Gastroesophageal sphincter (tissue), 4 donors: ENCODE measurements at regions not wholly inside any gene's neighbourhood (a gene's known extent, or its start where the extent isn't known, plus 50 kb on each side); places are given as distances from the start of the nearest gene placed in this dataset.

Experiments
- ATAC-seq: fragments of 150-250 bp; one replicate; pipeline ENCODE4 v1.9.1; 2016; ENCODE audit warnings: mild to moderate bottlenecking, moderate library complexity
- H3K27ac ChIP-seq, 4 donors: fragments of 200-600 bp; sonication (generic) in 3 of 4; 1 replicate in 3 of 4; 2 replicates in 1 of 4; pipeline ENCODE4 v1.5.1; 2016 to 2019
- H3K27me3 ChIP-seq: fragments of 200-600 bp; sonication (generic); one replicate; pipeline ENCODE4 v1.5.1; 2019
- H3K36me3 ChIP-seq, 2 donors: fragments of 200-600 bp; sonication (generic); one replicate each; pipeline ENCODE4 v1.5.1; 2019; ENCODE audit warnings: control low read depth in 1 of 2
- H3K4me1 ChIP-seq, 3 donors: fragments of 200-600 bp; sonication (generic); 1 replicate in 2 of 3; 2 replicates in 1 of 3; pipeline ENCODE4 v1.5.1; 2016 to 2019; ENCODE audit warnings: control low read depth in 2 of 3
- H3K4me3 ChIP-seq, 2 donors: fragments of 200-600 bp; sonication (generic); one replicate each; pipeline ENCODE4 v1.5.1; 2019; ENCODE audit warnings: mild to moderate bottlenecking in 1 of 2, moderate library complexity in 1 of 2
- H3K9me3 ChIP-seq, 3 donors: fragments of 200-600 bp; sonication (generic); one replicate each; pipeline ENCODE4 v1.5.1; 2017 to 2019; ENCODE audit warnings: control low read depth in 2 of 3
- EP300 ChIP-seq: sonication (generic); formaldehyde crosslinking; IDR thresholded peaks from one replicate; pipeline ENCODE4 v1.6.1; 2017; ENCODE audit warnings: antibody characterized with exemption, mild to moderate bottlenecking
- POLR2A ChIP-seq, 2 donors: fragments of 450-650 bp; IDR thresholded peaks; one replicate each; pipeline ENCODE4 v1.6.1; 2017; ENCODE audit warnings: antibody characterized with exemption in 2 of 2, mild to moderate bottlenecking in 2 of 2, moderate library complexity in 1 of 2
- POLR2AphosphoS5 ChIP-seq: sonication (generic); formaldehyde crosslinking; IDR thresholded peaks from one replicate; pipeline ENCODE4 v1.6.1; 2017; ENCODE audit warnings: antibody characterized with exemption
- WGBS, 2 donors: methylation state at CpG; one replicate each; pipeline ENCODE4 v1.1.5; 2018; ENCODE audit warnings: low coverage in 1 of 2; 5-methylcytosine and 5-hydroxymethylcytosine counted together
- TF ChIP-seq, protein P1 (sequence below), 4 experiments: fragments of 200-600 bp in 2 of 4; fragments of 450-650 bp in 2 of 4; sonication (generic) in 1 of 4; IDR thresholded peaks; one replicate each; pipeline ENCODE4 v1.5.1; 2017 to 2019; ENCODE audit warnings: antibody characterized with exemption in 4 of 4, mild to moderate bottlenecking in 2 of 4, moderate library complexity in 2 of 4

DNA sequence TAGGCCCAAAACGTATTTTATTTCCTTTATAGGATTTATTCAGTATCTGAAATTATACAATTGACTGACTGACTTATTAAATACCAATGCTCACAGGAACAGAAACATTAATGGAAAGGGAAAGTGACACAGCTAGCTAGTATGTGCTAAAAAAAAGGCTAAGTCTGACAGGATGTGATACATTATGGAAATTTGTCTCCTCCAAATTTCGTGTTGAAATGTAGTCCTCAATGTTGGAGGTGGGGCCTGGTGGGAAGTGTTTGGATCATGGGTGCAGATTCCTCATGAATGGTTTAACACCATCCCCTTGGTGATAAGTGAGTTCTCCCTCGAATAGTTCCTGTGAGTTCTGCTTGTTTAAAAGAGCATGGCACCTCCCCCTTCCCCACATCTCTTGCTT is 70.6 kb upstream of the WDR75 start:
- Histone ChIP-seq H3K4me1 (peaks cover 0 to under 1% (median 0%) of the 10 kb centered on the region in 3 donors), H3K36me3 (no peaks in the 10 kb centered on the region), H3K27ac (no peak overlapping the region), H3K4me3 (no peak overlapping the region), H3K9me3 (no peaks in the 10 kb centered on the region), H3K27me3 (no peaks in the 10 kb centered on the region)
- ATAC-seq = no peak
- TF ChIP-seq POLR2AphosphoS5 = no peak
- no peak for TF ChIP-seq EP300
- 50 to 65% methylated on average over 3 of the region's 3 CpGs for WGBS, 2 donors

DNA sequence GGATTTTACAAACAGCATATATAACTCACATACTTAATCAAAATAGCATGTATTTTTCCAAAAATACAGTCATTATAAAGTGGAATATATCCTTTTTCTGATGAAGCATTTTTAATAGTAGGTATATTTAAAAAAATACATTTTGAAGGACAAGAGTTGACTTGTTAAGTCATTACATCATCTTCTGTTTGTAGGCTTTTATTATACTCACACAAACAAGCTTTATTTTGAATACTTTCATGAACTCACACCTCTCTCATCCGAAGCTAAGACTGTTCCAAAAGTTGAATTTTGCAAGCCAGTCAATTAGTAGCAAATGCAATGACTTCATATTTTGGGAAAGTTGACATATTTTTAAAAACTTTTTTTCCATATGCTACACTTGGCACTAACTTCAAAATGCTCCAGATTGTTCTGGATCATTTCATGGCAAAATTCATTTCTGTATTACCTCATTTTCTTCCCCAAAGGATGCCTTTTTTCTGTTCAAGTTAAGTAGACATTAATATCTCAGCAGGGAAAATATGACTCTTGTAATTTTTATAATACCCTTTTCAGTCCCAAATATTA is 68.5 kb upstream of the WDR75 start:
- Histone ChIP-seq H3K4me3 (no peak overlapping the region), H3K36me3 (no peaks in the 10 kb centered on the region), H3K4me1 (peaks cover 0 to 9% (median 0%) of the 10 kb centered on the region in 3 donors), H3K27me3 (no peaks in the 10 kb centered on the region), H3K27ac (no peak overlapping the region), H3K9me3 (no peaks in the 10 kb centered on the region)
- 54 to 62% methylated on average over 1 of the region's 1 CpG for WGBS, 2 donors
- TF ChIP-seq, protein P1, sequence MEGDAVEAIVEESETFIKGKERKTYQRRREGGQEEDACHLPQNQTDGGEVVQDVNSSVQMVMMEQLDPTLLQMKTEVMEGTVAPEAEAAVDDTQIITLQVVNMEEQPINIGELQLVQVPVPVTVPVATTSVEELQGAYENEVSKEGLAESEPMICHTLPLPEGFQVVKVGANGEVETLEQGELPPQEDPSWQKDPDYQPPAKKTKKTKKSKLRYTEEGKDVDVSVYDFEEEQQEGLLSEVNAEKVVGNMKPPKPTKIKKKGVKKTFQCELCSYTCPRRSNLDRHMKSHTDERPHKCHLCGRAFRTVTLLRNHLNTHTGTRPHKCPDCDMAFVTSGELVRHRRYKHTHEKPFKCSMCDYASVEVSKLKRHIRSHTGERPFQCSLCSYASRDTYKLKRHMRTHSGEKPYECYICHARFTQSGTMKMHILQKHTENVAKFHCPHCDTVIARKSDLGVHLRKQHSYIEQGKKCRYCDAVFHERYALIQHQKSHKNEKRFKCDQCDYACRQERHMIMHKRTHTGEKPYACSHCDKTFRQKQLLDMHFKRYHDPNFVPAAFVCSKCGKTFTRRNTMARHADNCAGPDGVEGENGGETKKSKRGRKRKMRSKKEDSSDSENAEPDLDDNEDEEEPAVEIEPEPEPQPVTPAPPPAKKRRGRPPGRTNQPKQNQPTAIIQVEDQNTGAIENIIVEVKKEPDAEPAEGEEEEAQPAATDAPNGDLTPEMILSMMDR (IDR thresholded peaks at IDR 0.05) = no peak
- TF ChIP-seq POLR2A (IDR thresholded peaks at IDR 0.05) (no peak), EP300 (no peak), POLR2AphosphoS5 (no peak)
- no peak for ATAC-seq

DNA sequence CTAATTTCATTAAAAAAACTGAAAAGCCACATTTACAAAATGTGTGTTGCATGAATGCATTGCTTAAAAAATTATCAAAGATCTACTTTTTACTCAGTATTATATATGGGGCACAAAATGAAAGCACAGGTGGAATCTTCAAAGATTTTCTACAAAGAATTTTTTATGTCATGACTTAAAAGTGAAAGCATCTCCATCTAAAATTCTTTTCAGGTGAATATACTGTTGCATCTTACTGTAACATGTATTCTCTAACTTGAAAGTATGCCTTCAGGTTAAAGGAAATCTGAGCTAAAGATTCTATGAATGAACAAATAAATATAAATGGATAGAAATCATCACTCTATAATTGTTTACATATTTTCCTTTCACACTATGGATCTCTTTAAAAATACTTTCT is 66.8 kb upstream of the WDR75 start:
- Histone ChIP-seq H3K4me1 (peaks cover 0 to 15% (median 5%) of the 10 kb centered on the region in 3 donors), H3K36me3 (no peaks in the 10 kb centered on the region), H3K4me3 (no peak overlapping the region), H3K27ac (no peak overlapping the region), H3K27me3 (no peaks in the 10 kb centered on the region), H3K9me3 (no peaks in the 10 kb centered on the region)
- TF ChIP-seq POLR2A (IDR thresholded peaks at IDR 0.05) (no peak), POLR2AphosphoS5 (no peak), EP300 (no peak)
- TF ChIP-seq, protein P1 (IDR thresholded peaks at IDR 0.05) = no peak
- ATAC-seq = no peak

DNA sequence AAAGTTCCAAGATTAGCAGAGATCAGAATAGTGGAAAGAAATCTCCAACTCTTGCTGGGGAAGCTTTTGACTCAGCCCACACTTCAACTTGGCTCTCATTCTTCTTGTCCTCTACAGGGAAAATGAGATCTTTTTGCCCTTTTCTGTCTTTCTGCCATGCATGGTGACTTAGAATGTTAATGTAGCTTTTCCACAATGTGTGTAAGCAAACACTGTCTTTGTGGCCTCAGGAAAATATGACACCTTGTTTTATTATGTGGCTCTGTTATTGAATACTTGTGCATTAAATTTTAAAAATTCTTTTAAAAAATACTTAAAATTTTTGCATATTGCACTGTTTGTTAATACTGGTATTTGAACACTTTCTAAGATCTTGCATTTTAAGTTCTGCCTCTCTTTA is 65.4 kb upstream of the WDR75 start:
- no peak for TF ChIP-seq POLR2A (IDR thresholded peaks at IDR 0.05)
- TF ChIP-seq POLR2AphosphoS5 = no peak
- TF ChIP-seq, protein P1 (IDR thresholded peaks at IDR 0.05) = no peak
- TF ChIP-seq EP300 = no peak
- Histone ChIP-seq H3K4me1 (peaks cover 0 to 20% (median 5%) of the 10 kb centered on the region in 3 donors), H3K36me3 (no peaks in the 10 kb centered on the region), H3K27me3 (no peaks in the 10 kb centered on the region), H3K27ac (no peak overlapping the region), H3K9me3 (no peaks in the 10 kb centered on the region), H3K4me3 (no peak overlapping the region)
- no peak for ATAC-seq

DNA sequence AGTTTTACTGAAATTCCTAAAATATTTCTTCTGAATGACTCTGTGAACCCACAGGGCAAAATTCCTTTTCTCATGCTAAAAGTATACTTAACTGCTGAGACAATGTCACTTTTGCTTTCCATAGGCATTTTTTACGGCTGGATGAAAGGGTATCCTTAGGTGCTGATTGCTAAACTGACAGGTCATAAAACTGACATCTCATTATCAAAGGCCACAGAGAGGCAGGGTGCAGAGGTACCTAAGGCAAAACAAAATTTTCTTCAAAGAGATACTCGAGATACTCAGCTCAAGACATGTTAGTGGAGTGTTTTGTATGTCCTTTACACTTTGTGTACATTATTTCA is 62.0 kb upstream of the WDR75 start:
- no peak for ATAC-seq
- H3K4me3 ChIP-seq = no peak overlapping the region
- no peaks in the 10 kb centered on the region for H3K36me3 ChIP-seq
- H3K9me3 ChIP-seq = no peaks in the 10 kb centered on the region
- peaks cover 0 to 20% (median 5%) of the 10 kb centered on the region in 3 donors for H3K4me1 ChIP-seq
- 11 to 62% methylated on average over 1 to 2 of the region's 2 CpGs for WGBS, 2 donors
- TF ChIP-seq, protein P1 (IDR thresholded peaks at IDR 0.05) = no peak
- TF ChIP-seq EP300 (no peak), POLR2A (IDR thresholded peaks at IDR 0.05) (no peak), POLR2AphosphoS5 (no peak)
- no peaks in the 10 kb centered on the region for H3K27me3 ChIP-seq
- H3K27ac ChIP-seq = no peak overlapping the region
